GM23338 (cell line): ENCODE measurements at regions not wholly inside any gene's neighbourhood (a gene's known extent, or its start where the extent isn't known, plus 50 kb on each side); places are given as distances from the start of the nearest gene placed in this dataset.
"Not testable (repeated sequence)": the region's sequence is repeated elsewhere in the genome, so short reads cannot be mapped to it uniquely, and the experiment has no call there.

Experiments
- ATAC-seq: fragments of 200-7000 bp; cut with Tn5 transposase; 3 replicates; pipeline ENCODE4 v1.9.1; 2020
- DNase-seq: peaks from one replicate; pipeline ENCODE4 v3.0.0-alpha.2; 2015; ENCODE audit warnings: low spot score
- H2AFZ ChIP-seq: fragments of 200-600 bp; sonication (generic); 2 replicates; pipeline ENCODE4 v1.8.0; 2016; ENCODE audit warnings: antibody characterized with exemption, mild to moderate bottlenecking, moderate library complexity
- H3F3A ChIP-seq: fragments of 200-600 bp; sonication (generic); replicated peaks from 2 replicates; pipeline ENCODE4 v1.8.0; 2017; ENCODE audit warnings: antibody characterized with exemption, mixed run types, low read depth
- H3K27ac ChIP-seq: fragments of 200-600 bp; sonication (generic); 2 replicates; pipeline ENCODE4 v1.6.1; 2016; ENCODE audit warnings: low read depth
- H3K27me3 ChIP-seq: fragments of 200-600 bp; sonication (generic); 2 replicates; pipeline ENCODE4 v1.8.0; 2016; ENCODE audit warnings: mild to moderate bottlenecking, mixed run types, moderate library complexity; ENCODE audit not compliant: insufficient read depth
- H3K36me3 ChIP-seq: fragments of 200-600 bp; sonication (generic); 2 replicates; pipeline ENCODE4 v1.8.0; 2016; ENCODE audit warnings: mild to moderate bottlenecking; ENCODE audit not compliant: insufficient read depth
- H3K4me1 ChIP-seq: fragments of 200-600 bp; sonication (generic); 2 replicates; pipeline ENCODE4 v1.8.0; 2016; ENCODE audit warnings: mild to moderate bottlenecking, moderate library complexity; ENCODE audit not compliant: insufficient read depth
- H3K4me2 ChIP-seq: fragments of 200-600 bp; sonication (generic); 2 replicates; pipeline ENCODE4 v1.7.1; 2017; ENCODE audit warnings: mixed run types
- H3K4me3 ChIP-seq: fragments of 200-600 bp; sonication (generic); 2 replicates; pipeline ENCODE4 v1.6.1; 2016; ENCODE audit warnings: mixed run types
- H3K79me2 ChIP-seq: fragments of 200-600 bp; sonication (generic); replicated peaks from 2 replicates; pipeline ENCODE4 v1.8.0; 2017; ENCODE audit warnings: mild to moderate bottlenecking; ENCODE audit not compliant: insufficient read depth
- H3K9me2 ChIP-seq: fragments of 200-600 bp; sonication (generic); 2 replicates; pipeline ENCODE4 v1.8.0; 2017; ENCODE audit not compliant: insufficient read depth
- H4K20me1 ChIP-seq: fragments of 200-600 bp; sonication (generic); replicated peaks from 2 replicates; pipeline ENCODE4 v1.8.0; 2017; ENCODE audit warnings: mild to moderate bottlenecking; ENCODE audit not compliant: insufficient read depth
- H3K27ac Mint-ChIP-seq: 2 replicates; pipeline ENCODE4 v1.8.0; 2020; ENCODE audit warnings: inconsistent platforms, mild to moderate bottlenecking, moderate library complexity, mixed read lengths
- H3K27me3 Mint-ChIP-seq: 3 replicates; pipeline ENCODE4 v1.8.0; 2022; ENCODE audit warnings: low read depth, mild to moderate bottlenecking, moderate library complexity, mixed read lengths, inconsistent platforms; ENCODE audit not compliant: insufficient read depth, poor library complexity
- H3K36me3 Mint-ChIP-seq: 3 replicates; pipeline ENCODE4 v1.8.0; 2021; ENCODE audit warnings: low read depth, mild to moderate bottlenecking, inconsistent platforms, moderate library complexity, mixed read lengths
- H3K4me1 Mint-ChIP-seq: 3 replicates; pipeline ENCODE4 v1.8.0; 2020; ENCODE audit warnings: mild to moderate bottlenecking, inconsistent platforms, mixed read lengths
- H3K4me3 Mint-ChIP-seq: 3 replicates; pipeline ENCODE4 v1.8.0; 2021; ENCODE audit warnings: moderate library complexity, mild to moderate bottlenecking, inconsistent platforms, mixed read lengths
- H3K9me3 Mint-ChIP-seq: 3 replicates; pipeline ENCODE4 v1.8.0; 2020; ENCODE audit warnings: moderate library complexity, mild to moderate bottlenecking, inconsistent platforms, mixed read lengths
- CREB1 ChIP-seq: fragments of 250-450 bp; sonication (Bioruptor Pico); IDR thresholded peaks from 2 replicates; pipeline ENCODE4 v1.5.0; 2020; ENCODE audit warnings: low read depth, mild to moderate bottlenecking, moderate library complexity
- EZH2phosphoT487 ChIP-seq: fragments of 200-600 bp; sonication (generic); IDR thresholded peaks from one replicate; pipeline ENCODE4 v1.8.1; 2018; ENCODE audit warnings: antibody characterized with exemption; ENCODE audit not compliant: unreplicated experiment
- NANOG ChIP-seq: IDR thresholded peaks from 2 replicates; pipeline ENCODE4 v1.6.1; 2016; ENCODE audit warnings: antibody characterized with exemption, borderline replicate concordance
- POLR2AphosphoS5 ChIP-seq: IDR thresholded peaks from 2 replicates; pipeline ENCODE4 v1.6.1; 2016; ENCODE audit warnings: antibody characterized with exemption, low read depth
- STAT1 ChIP-seq: IDR thresholded peaks from one replicate; pipeline ENCODE4 v1.6.1; 2016; ENCODE audit warnings: antibody characterized with exemption; ENCODE audit not compliant: unreplicated experiment
- ZNF331 ChIP-seq: fragments of 250-450 bp; sonication (Bioruptor Pico); IDR thresholded peaks from 2 replicates; pipeline ENCODE4 v1.5.0; 2020; ENCODE audit warnings: low read depth, mild to moderate bottlenecking, moderate library complexity
- TF ChIP-seq, protein P1 (sequence below): fragments of 250-450 bp; sonication (Bioruptor Pico); IDR thresholded peaks from 2 replicates; pipeline ENCODE4 v1.5.0; 2020; ENCODE audit warnings: mild to moderate bottlenecking, moderate library complexity

DNA sequence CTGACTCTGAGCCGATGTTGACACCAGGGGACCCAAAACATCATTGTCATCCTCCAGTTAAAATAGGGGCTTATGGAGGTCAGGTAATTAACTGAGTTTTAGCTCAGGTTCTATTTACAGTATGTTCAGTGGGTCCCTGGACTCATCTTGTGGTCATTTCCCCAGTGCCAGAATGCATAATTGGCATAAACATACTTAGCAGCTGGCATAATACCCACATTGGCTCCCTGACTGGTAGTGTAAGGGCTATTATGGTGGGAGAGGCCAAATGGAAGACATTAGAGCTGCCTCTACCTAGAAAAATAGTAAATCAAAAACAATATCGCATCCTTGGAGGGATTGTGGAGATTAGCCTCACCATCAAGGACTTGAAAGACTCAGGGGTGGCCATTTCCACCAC lies 350.9 kb downstream of the C12orf75 start:
- no peaks in the 10 kb centered on the region for H3K27me3 ChIP-seq
- H3K4me3 ChIP-seq, result no peak overlapping the region
- no peaks in the 10 kb centered on the region for H3K79me2 ChIP-seq
- no peak overlapping the region for H3K27ac ChIP-seq
- no peaks in the 10 kb centered on the region for H3K4me1 Mint-ChIP-seq
- H3K36me3 ChIP-seq, result no peaks in the 10 kb centered on the region
- no peaks in the 10 kb centered on the region for H3F3A ChIP-seq
- H3K4me1 ChIP-seq, result no peaks in the 10 kb centered on the region
- H3K4me3 Mint-ChIP-seq, result no peak overlapping the region
- H3K9me3 Mint-ChIP-seq, result no peaks in the 10 kb centered on the region
- no peak overlapping the region for H3K27ac Mint-ChIP-seq
- ATAC-seq, result no peak
- peaks cover 2% of the 10 kb centered on the region for H3K27me3 Mint-ChIP-seq
- no peak overlapping the region for H2AFZ ChIP-seq
- H3K36me3 Mint-ChIP-seq, result no peaks in the 10 kb centered on the region
- no peak for DNase-seq
- no peak overlapping the region for H3K4me2 ChIP-seq
- TF ChIP-seq POLR2AphosphoS5, result no peak
- H3K9me2 ChIP-seq, result peaks cover 5% of the 10 kb centered on the region; the same call in 1 of the 2 replicates
- H4K20me1 ChIP-seq, result no peaks in the 10 kb centered on the region

- ATAC-seq, H3K4me3 Mint-ChIP-seq: not testable (repeated sequence)
These were observed 352.3 kb downstream of the C12orf75 start for GRCh38 chr12:105682821-105683220.

GRCh38 chr12:105683836-105684235 lies 353.3 kb downstream of the C12orf75 start:
- H3K4me1 ChIP-seq, H3K79me2 ChIP-seq, H3K27me3 ChIP-seq, H3F3A ChIP-seq, H3K9me2 ChIP-seq, DNase-seq, H3K36me3 ChIP-seq, H3K4me2 ChIP-seq, H3K4me1 Mint-ChIP-seq, H3K9me3 Mint-ChIP-seq, H2AFZ ChIP-seq, H3K36me3 Mint-ChIP-seq, H3K4me3 Mint-ChIP-seq, H3K4me3 ChIP-seq, H4K20me1 ChIP-seq, H3K27ac ChIP-seq, H3K27me3 Mint-ChIP-seq, H3K27ac Mint-ChIP-seq, ATAC-seq: not testable (repeated sequence)

More at GRCh38 chr12:105682821-105683220, 352.3 kb downstream of the C12orf75 start:
- H3K36me3 Mint-ChIP-seq, H3K9me3 Mint-ChIP-seq, H3K79me2 ChIP-seq, H3K27me3 Mint-ChIP-seq, H3F3A ChIP-seq, H3K27ac Mint-ChIP-seq, H3K4me2 ChIP-seq, H2AFZ ChIP-seq, H3K4me1 Mint-ChIP-seq, H3K9me2 ChIP-seq, H3K4me1 ChIP-seq, H3K27ac ChIP-seq, H3K36me3 ChIP-seq, DNase-seq, H4K20me1 ChIP-seq, H3K27me3 ChIP-seq, H3K4me3 ChIP-seq: not testable (repeated sequence)

- H3K4me2 ChIP-seq, result no peak overlapping the region
- H3K4me3 ChIP-seq, result no peak overlapping the region
- Mint-ChIP-seq H3K36me3 (peaks cover 5% of the 10 kb centered on the region; the same call in 2 of the 3 replicates), H3K4me1 (no peaks in the 10 kb centered on the region), H3K9me3 (peaks cover 26% of the 10 kb centered on the region), H3K27me3 (no peaks in the 10 kb centered on the region), H3K27ac (no peak overlapping the region), H3K4me3 (no peak overlapping the region)
- H3K9me2 ChIP-seq, result peaks cover 10% of the 10 kb centered on the region; the same call in 1 of the 2 replicates
- H3K79me2 ChIP-seq, result no peaks in the 10 kb centered on the region
- no peaks in the 10 kb centered on the region for H3K27me3 ChIP-seq
- no peak overlapping the region for H3K27ac ChIP-seq
- TF ChIP-seq NANOG, result no peak
- no peak for TF ChIP-seq ZNF331 (CRISPR knock-in tag)
- TF ChIP-seq, protein P1, sequence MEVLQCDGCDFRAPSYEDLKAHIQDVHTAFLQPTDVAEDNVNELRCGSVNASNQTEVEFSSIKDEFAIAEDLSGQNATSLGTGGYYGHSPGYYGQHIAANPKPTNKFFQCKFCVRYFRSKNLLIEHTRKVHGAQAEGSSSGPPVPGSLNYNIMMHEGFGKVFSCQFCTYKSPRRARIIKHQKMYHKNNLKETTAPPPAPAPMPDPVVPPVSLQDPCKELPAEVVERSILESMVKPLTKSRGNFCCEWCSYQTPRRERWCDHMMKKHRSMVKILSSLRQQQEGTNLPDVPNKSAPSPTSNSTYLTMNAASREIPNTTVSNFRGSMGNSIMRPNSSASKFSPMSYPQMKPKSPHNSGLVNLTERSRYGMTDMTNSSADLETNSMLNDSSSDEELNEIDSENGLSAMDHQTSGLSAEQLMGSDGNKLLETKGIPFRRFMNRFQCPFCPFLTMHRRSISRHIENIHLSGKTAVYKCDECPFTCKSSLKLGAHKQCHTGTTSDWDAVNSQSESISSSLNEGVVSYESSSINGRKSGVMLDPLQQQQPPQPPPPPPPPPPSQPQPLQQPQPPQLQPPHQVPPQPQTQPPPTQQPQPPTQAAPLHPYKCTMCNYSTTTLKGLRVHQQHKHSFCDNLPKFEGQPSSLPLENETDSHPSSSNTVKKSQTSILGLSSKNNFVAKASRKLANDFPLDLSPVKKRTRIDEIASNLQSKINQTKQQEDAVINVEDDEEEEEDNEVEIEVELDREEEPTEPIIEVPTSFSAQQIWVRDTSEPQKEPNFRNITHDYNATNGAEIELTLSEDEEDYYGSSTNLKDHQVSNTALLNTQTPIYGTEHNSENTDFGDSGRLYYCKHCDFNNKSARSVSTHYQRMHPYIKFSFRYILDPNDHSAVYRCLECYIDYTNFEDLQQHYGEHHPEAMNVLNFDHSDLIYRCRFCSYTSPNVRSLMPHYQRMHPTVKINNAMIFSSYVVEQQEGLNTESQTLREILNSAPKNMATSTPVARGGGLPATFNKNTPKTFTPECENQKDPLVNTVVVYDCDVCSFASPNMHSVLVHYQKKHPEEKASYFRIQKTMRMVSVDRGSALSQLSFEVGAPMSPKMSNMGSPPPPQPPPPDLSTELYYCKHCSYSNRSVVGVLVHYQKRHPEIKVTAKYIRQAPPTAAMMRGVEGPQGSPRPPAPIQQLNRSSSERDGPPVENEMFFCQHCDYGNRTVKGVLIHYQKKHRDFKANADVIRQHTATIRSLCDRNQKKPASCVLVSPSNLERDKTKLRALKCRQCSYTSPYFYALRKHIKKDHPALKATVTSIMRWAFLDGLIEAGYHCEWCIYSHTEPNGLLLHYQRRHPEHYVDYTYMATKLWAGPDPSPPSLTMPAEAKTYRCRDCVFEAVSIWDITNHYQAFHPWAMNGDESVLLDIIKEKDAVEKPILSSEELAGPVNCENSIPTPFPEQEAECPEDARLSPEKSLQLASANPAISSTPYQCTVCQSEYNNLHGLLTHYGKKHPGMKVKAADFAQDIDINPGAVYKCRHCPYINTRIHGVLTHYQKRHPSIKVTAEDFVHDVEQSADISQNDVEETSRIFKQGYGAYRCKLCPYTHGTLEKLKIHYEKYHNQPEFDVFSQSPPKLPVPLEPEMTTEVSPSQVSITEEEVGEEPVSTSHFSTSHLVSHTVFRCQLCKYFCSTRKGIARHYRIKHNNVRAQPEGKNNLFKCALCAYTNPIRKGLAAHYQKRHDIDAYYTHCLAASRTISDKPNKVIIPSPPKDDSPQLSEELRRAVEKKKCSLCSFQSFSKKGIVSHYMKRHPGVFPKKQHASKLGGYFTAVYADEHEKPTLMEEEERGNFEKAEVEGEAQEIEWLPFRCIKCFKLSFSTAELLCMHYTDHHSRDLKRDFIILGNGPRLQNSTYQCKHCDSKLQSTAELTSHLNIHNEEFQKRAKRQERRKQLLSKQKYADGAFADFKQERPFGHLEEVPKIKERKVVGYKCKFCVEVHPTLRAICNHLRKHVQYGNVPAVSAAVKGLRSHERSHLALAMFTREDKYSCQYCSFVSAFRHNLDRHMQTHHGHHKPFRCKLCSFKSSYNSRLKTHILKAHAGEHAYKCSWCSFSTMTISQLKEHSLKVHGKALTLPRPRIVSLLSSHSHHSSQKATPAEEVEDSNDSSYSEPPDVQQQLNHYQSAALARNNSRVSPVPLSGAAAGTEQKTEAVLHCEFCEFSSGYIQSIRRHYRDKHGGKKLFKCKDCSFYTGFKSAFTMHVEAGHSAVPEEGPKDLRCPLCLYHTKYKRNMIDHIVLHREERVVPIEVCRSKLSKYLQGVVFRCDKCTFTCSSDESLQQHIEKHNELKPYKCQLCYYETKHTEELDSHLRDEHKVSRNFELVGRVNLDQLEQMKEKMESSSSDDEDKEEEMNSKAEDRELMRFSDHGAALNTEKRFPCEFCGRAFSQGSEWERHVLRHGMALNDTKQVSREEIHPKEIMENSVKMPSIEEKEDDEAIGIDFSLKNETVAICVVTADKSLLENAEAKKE (CRISPR knock-in tag), result no peak
- no peak for TF ChIP-seq EZH2phosphoT487
- TF ChIP-seq POLR2AphosphoS5, result no peak
- TF ChIP-seq STAT1, result no peak
- no peak for TF ChIP-seq CREB1 (CRISPR knock-in tag)
- no peak overlapping the region for H2AFZ ChIP-seq
- H4K20me1 ChIP-seq, result no peaks in the 10 kb centered on the region
- ATAC-seq (no peak), DNase-seq (no peak)
- no peaks in the 10 kb centered on the region for H3K36me3 ChIP-seq
- H3K4me1 ChIP-seq, result no peaks in the 10 kb centered on the region
- H3F3A ChIP-seq, result no peaks in the 10 kb centered on the region
These were observed 367.6 kb downstream of the C12orf75 start for GRCh38 chr12:105698075-105698474.
